NCI-H1417 treated with DMSO at 0.1 percent for 48 hours (cell line): ENCODE measurements at regions not wholly inside any gene's neighbourhood (a gene's known extent, or its start where the extent isn't known, plus 50 kb on each side); places are given as distances from the start of the nearest gene placed in this dataset.

Source experiments
- DNase-seq: peaks from one replicate; lab custom pipeline; 2025; lab: John Stamatoyannopoulos, UW

DNA sequence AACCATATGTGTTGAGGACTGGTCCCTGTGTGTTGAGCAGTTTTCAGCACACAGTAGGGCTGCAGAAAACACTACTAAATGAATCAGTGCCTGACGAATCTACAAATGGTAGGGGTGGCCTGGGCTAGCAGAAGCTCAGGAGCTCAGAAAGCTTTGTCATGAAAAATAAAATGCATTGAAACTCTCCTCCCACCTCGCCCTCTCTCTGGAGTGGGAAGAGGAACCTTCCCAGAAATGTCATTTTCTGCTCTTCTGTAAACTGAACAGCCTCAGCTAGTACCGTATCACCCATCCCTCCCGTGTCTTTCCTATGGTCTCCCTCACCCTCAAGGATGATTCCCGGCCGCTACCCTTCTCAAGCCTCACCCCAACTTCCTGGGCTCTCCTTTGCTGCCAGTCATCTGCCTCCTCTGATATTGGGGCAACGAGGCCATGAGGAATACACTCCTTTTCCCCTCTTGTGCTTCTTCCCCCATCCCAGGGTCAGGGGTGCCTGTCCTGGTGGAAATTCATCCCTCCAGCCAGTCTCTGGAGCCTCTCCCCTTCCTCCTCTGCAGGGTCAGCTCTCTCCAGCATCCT is 734.5 kb downstream of the PTPRU start:
- no peak for DNase-seq

DNA sequence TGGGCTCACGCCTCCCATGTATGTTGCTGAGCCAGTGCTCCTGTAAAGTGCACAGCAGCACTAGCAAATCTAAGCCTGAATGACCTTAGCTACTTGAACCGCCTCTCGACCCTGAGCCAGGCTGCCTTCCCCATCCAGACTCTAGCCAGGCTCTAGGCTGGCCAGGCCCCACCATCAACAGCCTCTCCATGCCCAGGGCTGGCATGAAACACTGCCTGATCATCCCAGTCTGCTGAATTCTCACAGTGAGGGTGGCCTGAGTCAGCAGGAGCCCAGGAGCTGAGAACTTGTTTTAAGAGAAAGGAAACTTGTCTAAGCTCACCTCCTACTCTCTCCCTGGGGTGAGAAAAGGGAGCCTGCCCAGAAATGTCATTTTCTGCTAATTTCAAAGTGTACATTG is 733.3 kb downstream of the PTPRU start:
- no peak for DNase-seq

DNA sequence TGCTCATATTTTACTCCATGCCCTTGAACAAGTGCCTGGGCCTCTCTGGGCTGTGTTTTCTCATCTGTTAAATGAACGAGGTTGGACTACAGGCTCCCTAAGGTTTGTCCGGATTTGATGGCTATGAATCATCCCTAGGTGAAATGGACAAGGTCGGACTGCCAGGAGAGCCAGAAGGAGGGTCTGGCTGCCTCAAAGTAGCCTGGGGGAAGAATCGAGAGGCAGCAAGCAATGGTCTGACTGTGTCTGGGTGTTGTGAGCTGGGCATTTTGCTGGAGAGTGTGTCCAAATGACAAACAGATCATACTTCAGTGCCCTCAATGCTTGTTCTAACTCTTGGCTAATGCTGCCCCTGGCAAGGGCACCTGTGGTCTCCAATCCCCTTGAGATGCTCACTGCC is 730.9 kb downstream of the PTPRU start:
- DNase-seq, result no peak

DNA sequence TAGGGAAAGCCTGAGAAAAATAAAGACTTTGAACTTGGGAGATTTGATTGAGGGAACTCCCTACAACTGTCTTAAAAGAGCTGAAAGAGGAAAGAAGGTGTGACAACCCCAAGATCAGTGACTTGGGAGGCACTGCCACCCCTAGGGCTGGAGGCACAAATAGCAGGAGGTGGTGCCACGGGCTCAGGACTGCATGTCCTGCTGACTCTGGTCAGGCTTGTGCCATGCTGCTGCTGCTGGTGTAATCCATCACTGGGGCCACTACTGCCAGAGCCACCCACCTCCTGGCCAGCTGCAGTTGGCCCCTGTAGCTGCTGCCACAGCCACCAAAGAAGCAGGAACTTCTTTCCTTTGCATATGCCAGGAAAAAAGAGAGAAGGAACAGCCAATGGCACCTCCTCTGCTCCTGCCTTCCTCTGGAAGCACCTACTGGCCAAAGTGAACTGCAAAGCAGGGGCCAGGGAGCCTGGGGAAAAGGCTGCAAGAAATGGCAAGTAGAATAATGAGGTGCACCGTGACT is 730.3 kb downstream of the PTPRU start:
- no peak for DNase-seq

DNA sequence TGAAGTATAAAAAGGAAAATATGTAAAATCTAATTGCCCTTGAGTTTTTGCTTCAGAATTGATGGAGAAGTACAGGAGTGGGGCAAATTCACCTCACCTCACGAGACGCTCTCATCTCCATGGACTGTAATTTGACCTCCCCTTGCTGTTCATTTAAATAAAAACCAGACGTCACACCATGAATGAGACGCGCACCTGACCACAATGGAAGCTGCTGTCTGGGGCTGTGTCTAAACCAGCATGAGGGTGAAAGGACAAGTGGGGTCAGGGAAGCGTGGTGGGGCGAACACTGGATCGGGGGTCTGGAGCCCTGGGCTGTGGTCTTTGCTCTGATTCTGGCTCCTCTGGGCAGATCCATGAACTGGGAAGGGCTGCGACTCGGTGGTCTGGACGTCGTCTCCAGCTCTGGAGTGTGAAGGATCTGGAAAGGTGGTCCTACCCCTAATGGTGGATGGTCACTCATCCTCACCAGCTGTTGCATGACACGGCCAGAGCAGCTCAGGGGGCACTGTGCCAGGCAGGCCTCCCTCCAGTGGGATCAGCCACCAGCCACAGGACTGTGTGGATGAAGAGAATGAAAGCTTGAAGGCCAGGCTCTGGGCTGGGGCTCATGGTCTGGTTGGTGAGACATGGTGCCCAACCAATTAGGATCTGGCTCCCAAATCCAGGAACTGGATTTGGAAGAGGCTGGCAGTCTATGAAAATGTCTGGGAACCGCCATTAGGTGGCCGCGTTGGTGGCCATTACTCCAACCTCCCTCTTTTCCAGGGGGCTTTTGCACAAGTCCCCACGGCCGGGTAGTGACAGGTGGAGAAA is 728.6 kb downstream of the PTPRU start:
- no peak for DNase-seq

DNA sequence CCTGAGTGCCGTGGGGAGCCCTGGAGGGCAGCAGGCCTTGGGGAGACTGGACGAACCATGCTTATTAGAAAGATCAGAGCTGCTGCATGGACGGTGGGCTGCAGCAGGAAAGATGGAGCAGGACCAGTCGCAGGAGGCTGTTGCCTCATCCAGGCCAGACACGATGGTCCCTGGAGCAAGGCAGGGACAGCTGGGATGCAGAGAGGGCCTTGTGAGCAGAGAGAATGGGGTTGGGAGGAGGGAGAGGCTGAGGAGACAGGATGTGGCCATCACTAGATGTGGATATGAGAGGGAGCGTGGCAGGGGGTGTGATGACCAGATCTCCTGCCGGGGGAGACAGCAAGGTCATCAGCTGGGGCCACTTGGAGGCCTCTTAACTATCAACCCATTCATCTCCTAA is 727.6 kb downstream of the PTPRU start:
- no peak for DNase-seq

DNA sequence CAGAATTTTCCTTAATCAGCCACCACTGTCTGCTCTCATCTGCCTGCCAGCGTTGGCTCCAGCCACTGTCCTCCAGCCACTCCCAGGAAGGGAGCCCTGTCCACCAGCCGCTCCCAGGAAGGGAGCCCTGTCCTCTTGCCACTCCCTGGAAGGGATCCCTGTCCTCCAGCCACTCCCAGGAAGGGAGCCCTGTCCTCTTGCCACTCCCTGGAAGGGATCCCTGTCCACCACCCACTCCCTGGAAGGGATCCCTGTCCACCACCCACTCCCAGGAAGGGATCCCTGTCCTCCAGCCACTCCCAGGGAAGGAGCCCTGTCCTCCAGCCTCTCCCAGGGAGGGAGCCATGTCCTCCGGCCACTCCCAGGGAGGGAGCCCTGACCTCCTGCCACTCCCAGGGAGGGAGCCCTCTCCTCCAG is 726.5 kb downstream of the PTPRU start:
- DNase-seq, result no peak

DNA sequence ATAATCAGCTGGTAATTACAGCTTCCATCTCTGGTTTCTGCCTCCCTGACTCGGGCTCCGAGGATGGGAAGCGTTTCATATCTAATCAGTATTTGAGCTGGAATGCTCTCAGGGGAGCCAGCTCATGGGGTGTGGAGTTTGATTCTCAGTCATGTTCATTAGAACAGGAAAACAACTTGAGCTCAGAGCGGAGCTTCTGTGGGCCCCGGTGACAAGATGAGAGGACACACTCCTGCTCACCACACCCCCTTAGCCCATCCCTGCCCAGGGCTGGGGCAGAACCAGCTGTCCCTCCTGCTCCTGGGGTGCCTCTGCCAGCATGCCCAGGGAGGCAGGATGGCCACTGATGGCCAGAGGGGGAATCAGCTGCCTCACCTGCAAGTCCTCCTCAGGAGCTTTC is 726.0 kb downstream of the PTPRU start:
- DNase-seq, result no peak

DNA sequence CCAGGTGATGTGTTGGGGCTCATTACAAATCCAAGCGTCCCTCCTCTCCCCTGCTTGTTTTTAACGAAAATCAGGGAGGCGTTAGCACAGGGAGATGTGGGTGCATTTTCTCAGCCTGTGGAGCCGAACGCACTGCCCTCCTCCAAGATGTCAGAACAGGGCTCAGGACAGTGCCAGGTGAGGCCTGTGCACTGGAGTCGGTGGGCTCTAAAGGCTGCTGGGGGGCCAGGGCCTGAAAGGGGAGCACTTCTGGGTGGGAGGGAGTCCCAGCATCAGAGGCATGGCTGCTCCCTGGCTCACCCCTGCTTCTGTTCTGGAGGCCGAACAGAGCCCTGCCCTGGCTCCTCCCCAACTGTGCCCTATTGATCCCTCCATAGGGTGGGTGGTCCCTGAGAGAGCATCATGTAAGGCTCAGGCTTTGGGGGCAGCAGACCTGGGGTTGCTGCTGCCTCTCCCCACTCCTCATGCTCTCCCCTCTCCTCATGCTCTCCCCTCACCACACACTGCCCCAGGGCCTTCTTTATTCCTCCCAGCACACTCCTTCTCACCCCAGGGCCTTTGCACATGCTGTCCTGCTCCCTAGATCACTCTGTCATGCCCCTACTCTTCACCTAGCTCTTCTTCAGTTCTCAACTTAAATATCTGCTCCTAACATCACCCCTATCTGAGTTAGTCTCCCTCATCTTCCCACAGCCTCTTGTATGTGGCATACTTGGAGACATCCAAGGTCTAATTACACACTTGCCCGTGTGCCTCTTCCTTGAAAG is 725.2 kb downstream of the PTPRU start:
- DNase-seq, result no peak

DNA sequence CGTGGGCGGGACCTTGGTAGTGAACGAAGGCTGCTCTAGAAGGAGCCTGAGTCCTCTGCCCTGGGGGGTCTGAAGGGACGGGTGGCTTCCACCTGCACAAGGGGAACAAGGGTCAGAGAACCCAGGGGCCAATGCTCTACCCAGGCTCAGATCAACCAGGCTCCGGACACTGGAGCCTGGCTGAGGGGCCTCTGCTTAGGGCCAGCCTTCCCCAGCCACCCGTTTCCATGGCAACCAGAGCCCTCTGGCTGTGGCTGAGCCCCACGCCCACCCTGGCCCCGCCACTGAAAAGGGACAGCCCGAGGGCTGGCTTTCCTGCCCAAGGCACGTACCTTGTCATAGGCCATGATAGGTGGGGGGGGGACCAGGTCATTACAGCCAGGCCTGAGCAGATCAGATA is 724.6 kb downstream of the PTPRU start:
- DNase-seq, result no peak

DNA sequence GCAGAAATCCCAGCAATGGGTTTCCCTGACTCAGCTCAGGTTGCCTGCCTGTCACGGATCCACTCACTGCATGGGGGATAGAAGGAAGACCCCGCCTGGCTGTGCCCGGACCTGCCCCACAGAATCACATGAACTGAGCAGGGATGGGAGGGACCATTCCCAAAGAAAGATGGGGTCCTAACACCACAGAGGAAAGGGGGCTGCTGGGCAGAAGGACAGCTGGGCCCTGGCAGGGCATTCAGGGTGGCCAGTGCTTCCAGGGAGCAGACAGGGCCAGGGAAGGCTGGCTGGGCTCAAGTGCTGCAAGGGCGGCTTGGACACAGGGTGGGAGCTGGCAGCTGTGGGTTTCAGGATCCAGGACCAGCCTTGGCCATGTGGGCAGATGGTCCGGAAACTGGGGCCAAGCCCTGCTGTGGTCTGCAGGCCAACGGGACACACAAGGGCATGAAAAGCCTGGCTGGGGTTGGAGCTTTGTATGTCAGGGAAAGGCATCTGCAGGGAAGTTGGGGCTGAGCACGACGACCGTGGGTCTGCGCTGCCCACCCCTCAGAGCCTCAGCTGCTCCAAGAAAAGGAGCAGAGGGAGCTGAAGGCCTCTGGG is 723.9 kb downstream of the PTPRU start:
- no peak for DNase-seq

DNA sequence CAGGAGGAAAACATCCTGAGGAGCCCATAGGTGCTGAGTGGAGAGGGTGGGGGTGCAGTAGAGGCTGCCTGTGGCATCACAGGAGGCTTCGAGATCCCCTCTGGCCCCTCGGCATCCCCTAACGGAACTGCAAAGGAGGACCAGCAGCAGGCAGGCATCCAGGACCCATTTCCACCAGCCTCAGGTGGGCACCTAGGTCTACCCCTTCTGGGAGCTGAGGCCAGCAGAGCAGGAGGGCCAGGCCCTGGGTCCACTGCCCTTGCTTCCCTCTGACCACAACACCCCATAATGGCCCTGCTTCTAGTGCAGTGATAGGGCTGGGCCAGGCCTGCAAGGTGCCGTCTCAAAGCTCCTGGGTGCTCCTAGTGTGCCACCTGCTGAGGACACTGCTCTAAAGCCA is 723.0 kb downstream of the PTPRU start:
- DNase-seq, result no peak

DNA sequence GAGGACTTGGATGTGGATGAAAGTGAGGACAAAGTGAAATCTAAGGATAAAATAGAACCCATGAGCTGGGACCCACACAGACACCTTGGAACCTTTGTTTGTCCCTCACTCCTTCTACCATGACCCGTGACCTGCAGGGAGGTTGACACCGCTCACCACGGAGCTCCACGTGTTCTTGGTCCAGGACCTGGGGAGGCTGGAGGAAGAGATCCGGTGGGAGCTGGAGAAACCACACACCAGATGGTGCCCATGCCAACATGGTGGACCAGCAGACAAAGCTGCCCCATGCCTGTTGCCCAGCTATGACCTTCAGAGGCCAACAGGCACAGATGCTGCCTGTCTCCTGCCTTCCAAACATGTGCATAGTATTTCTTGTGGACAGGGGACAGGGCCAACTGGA is 721.9 kb downstream of the PTPRU start:
- no peak for DNase-seq

DNA sequence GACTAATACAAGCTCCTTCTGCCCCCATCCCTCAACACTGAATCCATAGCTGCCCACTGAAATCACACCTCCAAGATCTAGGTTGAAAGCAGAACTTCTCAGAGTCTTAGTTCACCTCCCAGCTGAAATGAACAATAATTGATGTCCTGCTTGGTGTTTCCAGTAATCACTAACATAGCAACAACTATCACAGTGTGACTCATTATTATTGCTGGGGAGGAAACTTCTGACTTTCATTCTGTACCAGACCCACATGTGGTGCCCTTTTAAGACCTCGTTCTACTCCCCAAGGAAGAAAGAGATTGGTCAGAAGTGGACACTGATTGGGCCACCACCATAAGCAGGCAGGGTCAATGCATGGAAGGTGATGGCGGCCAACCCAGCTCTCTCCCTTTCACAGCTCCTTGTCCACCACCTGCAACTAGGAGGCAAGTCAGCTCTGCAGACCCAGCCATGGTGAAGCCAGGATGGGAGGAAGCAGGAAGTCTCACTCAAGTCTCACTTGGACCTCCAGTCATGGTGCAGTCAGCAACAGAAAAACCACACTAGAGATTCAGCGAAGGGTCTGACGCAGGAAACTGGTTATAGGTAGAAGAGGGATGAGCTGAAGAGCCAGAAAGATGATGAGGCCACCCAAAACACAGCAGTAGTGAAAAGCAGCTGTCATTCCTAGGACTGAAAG is 720.2 kb downstream of the PTPRU start:
- no peak for DNase-seq

DNA sequence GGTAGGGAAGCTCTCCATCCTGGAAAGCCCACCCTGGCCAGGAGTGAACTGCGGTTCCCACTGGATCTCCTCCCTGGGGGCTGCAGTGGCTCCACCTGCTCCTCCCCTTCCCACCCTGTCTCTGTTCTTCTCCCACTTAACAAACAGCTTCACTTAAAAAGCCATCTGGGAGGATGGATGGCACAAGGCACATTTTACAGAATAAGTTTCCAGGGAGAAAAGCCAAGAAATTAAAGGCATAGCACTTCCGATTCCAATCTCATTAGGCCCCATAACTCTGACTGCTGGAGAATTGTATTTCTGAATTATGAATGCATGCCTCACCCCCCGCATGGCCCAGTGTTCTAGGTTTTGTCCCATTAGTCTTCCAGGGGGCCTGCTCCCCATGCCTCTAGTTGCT is 718.3 kb downstream of the PTPRU start:
- no peak for DNase-seq

DNA sequence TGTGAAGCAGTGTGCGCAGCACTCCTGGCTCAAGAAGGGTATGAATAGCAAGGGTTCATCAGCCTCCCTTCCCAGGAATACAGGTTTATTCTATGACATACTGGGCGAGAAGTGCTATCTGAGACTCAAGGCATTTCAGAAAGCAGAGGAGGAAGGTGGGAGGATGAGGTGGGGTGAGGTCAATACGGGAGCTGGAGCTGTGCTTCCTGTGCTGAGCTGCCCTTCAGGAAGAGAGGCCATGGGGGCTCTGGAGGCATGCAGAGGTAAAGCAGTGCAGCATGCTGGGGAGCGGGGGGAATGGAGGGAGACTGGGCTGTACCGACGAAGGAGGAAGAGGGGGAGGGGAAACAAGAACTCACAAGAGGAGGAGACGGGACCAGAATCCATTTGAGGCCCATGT is 717.6 kb downstream of the PTPRU start:
- no peak for DNase-seq

DNA sequence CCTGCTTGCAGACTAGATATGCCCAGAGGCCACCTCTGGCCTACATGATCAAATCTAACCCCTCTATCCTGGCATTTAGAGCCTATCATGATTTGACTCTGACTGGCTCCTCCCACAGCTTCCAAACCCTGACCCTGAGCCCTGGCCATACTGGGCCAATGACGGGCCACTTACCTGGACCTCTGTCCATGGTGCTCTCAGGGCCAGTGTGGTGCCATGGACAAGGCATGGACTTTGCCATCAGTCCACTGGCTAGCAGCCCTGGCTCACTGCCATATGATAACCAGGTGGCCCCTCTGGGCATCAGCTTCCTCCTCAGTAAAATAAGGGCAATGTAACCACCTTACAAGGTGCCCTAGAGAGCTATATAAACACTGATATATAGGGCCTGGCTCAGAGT is 713.4 kb downstream of the PTPRU start:
- no peak for DNase-seq

DNA sequence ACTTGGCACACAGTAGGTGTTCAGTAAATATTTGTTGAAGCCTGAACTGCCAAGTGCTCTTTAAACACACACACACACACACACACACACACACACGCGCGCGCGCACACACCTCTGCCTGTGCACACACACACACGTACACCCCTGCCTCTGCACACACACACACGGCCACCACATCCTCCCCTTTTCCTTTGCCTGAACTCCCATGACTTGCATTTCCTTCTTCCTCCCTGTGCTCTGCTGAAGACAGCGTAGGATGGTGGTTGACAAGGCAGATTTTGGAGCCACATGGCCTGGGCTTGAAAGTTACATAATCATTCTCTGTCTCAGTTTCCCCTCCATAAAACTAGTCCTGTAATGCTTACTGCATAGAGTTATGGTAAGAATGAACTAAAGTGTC is 712.3 kb downstream of the PTPRU start:
- DNase-seq, result no peak

DNA sequence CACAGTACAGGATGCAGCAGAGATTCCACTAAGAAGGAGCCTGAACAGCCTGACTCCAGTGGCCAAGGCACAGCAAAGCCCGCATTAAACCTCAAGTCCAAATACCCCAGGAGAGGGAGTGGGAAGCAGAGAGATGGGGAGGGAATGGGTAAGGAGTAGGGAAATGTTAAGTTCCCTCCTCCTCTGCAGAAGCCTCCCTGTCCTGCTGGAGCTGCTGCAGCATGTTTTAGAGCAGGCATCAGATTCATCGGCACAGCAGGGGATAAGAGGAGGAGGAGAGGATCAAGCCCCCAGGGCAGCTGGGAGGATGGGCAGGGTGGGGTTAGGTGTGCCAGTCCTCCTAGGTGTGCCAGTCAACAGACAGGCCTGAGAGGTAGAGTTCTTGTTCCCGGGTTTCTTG is 709.7 kb downstream of the PTPRU start:
- no peak for DNase-seq

DNA sequence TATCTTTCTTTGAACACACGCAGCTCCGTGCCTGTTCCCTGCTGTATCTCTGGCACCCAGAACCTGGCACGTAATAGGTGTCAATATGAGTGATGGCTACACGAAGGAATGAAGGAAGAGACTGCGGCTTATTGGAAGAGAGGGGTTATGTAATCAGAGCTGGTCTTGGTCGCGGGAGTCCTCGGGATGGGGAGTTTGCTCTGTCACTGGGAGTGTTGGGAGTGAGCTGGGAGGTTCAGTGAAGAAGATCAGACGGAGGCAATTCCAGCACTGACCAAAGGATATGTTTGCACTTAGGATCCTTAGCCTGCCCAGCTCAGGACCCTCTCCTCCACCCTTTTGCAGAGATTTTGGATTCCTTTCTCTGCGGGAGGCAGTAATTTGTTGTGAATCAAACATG is 709.1 kb downstream of the PTPRU start:
- no peak for DNase-seq

DNA sequence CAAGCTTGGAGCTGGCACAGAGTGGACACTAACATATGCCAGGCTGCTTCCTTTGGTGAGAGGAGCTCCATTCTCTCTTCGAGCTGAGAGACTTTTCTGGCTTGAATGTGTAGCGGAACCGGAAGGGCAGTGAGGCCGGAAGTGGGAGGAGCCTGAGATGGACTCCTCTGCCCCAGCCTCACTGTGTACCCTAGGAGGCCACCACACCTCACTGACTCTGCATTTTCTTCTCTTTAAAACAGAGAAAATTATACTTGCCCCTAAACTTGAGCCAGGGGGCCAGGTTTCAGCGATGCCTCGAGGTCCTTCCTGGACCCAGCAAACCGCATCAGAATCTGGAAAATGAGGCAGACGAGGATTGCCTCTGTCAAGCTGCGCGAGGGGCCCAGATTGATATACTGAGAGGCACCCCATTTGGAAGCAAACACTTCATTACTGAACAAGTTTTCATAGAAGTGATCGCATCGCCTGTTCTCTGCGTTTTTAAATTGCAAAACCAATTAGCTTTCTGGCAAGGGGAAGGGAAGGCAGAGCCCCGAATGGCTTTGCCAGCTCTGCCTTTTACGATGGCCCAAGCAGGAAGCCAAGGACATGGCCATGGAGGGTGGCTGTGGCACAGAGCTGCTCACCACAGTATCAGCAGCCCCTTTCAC is 708.1 kb downstream of the PTPRU start:
- DNase-seq, result no peak

DNA sequence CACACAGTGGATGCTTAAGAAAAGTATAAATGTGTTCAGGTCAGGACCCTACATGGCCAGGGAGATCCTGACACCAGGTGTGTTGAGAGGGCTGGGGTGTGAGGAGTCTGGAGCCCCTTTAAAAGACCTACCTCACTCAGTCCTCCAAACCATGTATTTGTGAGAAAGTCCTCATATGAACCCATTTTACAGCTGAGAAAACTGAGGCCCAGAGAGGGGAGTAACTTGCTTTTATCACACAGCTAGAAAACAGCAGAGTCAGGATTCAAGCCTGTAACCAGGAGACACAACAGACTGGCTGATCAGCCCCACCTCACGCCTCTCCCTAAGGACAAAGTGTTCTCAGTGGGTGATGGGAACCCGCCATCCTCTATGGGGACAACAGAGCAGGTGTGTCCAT is 706.7 kb downstream of the PTPRU start:
- no peak for DNase-seq
